HG02885 (cell line): ENCODE measurements at regions not wholly inside any gene's neighbourhood (a gene's known extent, or its start where the extent isn't known, plus 50 kb on each side); places are given as distances from the start of the nearest gene placed in this dataset.
A peak's percentile ranks its signal among the peaks of the same experiment; 100 is the strongest.
"Not testable (repeated sequence)": the region's sequence is repeated elsewhere in the genome, so short reads cannot be mapped to it uniquely, and the experiment has no call there.

Experiments
- ATAC-seq: cut with Tn5 transposase; IDR thresholded peaks from one replicate; pipeline ENCODE4 v1.9.1; 2021; ENCODE audit warnings: mild to moderate bottlenecking; ENCODE audit not compliant: unreplicated experiment, poor library complexity

DNA sequence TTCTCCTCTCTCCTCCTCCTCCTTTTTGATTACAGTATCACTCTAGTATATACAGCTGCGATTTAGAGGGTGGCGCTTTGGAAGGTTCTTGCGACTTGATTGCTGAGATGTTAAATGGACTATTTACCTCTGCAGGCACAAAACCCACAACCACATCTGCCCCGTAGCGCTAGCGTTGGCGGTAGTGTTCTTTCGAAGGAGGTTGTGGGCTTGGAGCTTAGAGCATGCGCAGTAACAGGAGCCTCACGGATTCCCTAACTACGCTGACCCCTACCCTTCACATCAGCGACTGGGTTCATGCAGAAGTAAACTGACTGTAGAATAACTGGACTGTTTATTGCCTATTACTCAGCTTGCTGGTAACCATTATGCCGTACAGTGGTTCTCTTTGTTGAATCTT lies 58.0 kb downstream of the CGGBP1 start:
- peak; percentile 36 for ATAC-seq

GRCh38 chr3:87997966-87998365 lies 60.8 kb downstream of the CGGBP1 start:
- no peak for ATAC-seq

GRCh38 chr3:87997298-87997697 lies 61.5 kb downstream of the CGGBP1 start:
- ATAC-seq = peak; percentile 79

- ATAC-seq = peak; percentile 9
Observed at GRCh38 chr3:87996882-87997281, 61.9 kb downstream of the CGGBP1 start.

DNA sequence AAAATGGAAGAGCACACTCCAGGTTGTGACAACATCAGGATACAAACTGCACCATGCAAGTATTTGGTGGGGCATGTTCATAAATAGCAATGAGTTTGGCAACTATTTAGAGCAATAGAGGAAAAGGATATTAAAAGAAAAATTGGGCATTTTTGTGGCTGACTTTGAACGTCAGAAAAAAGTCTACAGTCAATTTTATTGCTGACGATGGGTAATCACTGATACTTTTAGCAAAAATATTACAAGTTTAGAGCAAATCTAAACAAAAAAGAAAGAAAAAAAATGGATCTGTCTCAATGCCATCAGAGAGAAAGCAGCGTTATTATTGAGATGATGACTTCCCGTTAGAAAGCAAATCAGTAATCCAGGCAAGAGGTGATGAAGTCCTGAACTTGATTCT lies 65.2 kb downstream of the CGGBP1 start:
- ATAC-seq = no peak

DNA sequence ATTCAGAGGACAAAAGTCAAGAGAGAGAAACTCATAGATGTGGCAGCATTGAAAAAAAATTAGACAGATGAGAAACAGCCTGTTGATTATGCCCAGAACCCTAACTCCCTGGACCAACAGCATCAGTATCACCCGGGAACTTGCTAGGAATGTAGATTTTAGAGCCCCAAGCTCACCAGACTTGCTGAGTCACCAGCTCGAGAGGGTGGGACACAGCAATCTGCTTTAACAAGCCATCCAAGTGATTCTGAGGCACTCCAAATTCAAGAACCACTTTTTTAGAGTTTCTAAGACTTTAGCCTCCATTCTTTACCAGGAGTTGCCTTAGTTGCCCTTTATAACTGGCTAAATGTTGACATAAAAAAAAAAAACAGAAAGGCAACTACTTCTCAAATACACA lies 70.9 kb downstream of the CGGBP1 start:
- ATAC-seq = no peak

GRCh38 chr3:87982421-87982820 lies 76.4 kb downstream of the CGGBP1 start:
- ATAC-seq = no peak

DNA sequence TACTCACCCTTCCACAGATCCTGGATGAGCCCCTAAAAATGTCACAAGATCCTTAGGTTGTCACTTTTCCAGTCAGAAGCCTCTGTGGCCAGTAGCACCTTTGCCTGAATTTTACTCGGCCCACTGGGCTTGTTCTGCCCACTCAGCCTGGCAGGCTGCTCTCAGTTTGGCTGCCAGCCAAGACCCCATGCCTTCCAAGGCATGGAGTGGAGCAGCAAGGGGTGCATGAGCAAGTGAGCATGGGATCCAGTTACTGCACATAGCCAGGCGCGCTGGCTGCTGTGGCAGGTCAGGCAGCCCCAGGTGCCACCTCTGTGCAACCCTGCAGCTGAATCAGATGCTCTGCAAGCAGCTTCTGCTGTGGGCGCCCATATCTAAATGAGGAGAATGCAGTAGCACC lies 79.3 kb downstream of the CGGBP1 start:
- ATAC-seq = no peak

- no peak for ATAC-seq
Observed at GRCh38 chr3:87977765-87978164, 81.0 kb downstream of the CGGBP1 start.

DNA sequence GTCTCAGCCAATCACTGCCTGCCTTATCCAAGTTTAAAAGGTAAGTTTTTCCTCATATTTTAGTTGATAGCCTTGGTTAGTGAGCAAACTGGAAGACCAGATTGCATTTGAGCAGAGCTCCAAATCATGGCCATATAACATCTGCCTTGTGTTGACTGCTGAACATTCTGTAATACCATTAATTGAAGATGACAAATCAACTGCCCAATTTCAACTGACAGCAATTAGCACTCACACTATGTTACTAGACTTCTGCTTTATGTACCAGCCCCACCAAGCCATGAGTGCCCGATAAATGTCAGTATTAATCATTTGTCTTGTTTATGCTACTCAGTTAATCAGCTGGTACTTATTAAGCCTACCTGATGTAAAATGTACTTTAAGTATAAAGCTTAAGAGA lies 83.1 kb downstream of the CGGBP1 start:
- ATAC-seq = no peak

- no peak for ATAC-seq
Observed at GRCh38 chr3:87973906-87974305, 84.9 kb downstream of the CGGBP1 start.

DNA sequence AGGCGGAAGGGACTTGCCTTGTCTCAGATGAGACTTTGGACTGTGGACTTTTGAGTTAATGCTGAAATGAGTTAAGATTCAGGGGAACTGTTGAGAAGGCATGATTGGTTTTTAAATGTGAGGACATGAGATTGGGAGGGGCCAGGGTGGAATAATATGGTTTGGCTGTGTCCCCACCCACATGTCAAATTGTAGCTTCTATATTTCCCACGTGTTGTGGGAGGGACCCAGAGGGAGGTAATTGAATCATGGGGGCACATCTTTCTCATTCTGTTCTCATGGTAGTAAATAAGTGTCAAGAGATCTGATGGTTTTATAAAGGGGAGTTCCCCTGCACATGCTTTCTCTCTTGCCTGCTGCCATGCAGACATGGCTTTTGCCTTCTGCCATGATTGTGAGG lies 89.2 kb downstream of the CGGBP1 start:
- ATAC-seq = no peak

DNA sequence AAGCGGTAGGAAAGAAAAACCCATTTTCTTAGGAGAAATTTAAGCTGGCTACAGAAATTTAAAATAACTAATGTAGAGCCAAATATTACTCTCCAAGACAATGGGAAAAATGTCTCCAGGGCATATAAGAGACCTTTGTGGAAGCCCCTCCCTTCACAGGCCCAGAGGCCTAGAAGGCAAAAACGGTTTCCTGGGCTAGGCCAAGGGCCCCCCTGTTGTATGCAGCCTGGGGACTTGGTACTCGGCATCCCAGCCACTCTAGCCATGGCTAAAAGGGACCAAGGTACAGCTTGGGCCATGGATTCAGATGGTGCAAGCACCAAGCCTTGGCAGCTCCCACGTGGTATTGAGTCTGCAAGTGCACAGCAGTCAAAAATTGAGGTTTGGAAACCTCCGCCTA lies 90.1 kb downstream of the CGGBP1 start:
- ATAC-seq = no peak

DNA sequence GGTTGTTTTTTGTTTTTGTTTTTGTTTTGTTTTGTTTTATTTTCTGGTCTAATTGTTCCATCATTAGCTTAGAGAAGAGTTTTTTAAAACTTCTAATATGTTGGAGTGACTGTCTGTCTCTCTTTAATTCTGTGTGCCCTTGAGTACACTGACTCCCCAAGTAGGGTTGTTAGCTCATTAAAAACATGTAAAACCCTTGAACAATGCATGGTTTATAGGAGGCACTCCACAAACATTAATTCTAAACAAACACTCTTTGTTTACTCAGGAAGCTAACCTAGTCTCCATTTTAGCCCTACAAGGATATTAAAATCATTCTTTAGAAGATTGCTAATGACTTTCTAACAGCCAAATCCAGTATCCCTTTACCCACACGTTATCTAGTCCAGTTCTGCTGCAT lies 100.5 kb downstream of the CGGBP1 start:
- ATAC-seq = no peak

- ATAC-seq = no peak
Observed at GRCh38 chr3:87957575-87957974, 101.2 kb downstream of the CGGBP1 start.

GRCh38 chr3:87949879-87950208 lies 109.0 kb downstream of the CGGBP1 start:
- ATAC-seq = peak; percentile 60

GRCh38 chr3:87949189-87949878 lies 109.5 kb downstream of the CGGBP1 start:
- ATAC-seq = peak; percentile 83

DNA sequence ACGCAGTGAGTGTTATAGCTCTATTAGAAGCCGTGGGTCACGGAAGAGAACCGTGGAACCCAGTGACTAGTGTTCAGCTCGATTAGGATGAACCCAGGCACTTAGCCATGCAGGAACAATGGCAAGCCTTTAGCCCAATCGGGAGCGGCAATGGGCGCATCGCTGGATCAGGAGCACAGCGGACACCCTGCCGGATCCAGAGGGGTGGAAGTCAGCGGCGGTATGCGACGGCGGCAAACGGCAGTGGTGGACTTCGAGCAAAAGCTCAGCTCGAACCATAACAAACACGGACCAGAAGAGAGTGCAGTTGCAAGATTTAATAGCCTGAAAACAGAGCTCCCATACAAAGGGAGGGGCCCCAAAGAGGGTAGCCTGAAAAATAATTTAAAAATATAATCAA lies 112.8 kb downstream of the CGGBP1 start:
- not testable (repeated sequence) for ATAC-seq

- not testable (repeated sequence) for ATAC-seq
Observed at GRCh38 chr3:87942256-87942655, 116.5 kb downstream of the CGGBP1 start.

DNA sequence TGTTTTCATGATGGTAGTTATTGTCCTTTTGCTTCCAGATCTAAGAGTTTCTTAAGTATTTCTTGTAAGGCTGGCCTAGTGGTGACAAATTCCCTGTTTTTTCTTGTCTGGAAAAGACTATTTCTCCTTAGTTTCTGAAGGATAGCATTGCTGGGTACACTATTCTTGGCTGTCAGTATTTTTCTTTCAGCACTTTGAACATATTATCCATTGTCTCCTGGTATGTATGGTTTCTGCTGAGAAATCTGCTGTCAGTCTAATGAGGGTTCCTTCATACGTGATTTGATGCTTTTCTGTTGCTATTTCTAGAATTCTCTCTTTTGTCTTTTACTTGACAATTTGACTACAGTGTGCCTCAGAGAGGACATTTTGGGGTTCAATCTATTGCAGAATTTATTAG lies 134.3 kb downstream of the CGGBP1 start:
- no peak for ATAC-seq

DNA sequence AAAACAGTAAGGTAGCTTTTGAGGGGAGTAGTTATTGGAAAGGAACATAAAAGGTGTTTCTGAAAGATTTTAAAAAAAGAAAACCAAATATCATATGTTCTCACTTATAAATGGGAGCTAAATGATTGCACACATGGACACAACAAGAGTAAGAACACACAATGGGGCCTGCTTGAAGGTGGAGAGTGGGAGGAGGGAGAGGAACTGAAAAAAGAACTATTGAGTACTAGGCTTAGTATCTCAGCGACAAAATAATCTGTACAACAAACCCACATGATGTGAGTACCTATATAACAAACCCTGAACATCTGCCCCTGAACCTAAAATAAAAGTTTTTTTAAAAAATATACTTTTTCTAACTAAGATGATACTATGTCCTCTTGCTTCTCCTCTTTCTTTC lies 138.3 kb downstream of the CGGBP1 start:
- peak; percentile 54 for ATAC-seq

GRCh38 chr3:87901141-87901540 lies 157.7 kb downstream of the CGGBP1 start:
- no peak for ATAC-seq

GRCh38 chr3:87900061-87900460 lies 158.7 kb downstream of the CGGBP1 start:
- ATAC-seq = no peak
